ENCODE measurements at regions not wholly inside any gene's neighbourhood (a gene's known extent, or its start where the extent isn't known, plus 50 kb on each side); places are given as distances from the start of the nearest gene placed in this dataset.

DNA sequence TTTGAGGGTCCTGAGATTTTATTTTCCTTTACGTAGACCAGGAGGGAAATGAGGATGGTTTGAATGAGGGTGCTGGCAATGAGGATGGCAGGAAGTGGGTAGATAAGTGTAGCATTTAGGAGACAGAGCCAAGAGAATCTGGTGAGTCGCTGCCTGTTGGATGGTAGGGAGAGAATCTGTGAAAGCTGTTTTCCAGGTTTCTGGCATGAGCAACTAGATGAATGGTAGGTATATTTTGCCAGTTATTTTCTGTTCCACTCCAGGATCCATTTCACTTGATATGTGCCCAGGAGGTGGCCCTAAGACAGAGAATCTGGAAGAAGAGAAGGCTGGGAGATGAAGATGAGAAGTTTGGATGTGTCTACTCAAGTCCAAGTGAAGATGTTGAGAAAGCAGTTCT, 63.3 kb upstream of the VIPR2 start:
- TF ChIP-seq, protein P1, sequence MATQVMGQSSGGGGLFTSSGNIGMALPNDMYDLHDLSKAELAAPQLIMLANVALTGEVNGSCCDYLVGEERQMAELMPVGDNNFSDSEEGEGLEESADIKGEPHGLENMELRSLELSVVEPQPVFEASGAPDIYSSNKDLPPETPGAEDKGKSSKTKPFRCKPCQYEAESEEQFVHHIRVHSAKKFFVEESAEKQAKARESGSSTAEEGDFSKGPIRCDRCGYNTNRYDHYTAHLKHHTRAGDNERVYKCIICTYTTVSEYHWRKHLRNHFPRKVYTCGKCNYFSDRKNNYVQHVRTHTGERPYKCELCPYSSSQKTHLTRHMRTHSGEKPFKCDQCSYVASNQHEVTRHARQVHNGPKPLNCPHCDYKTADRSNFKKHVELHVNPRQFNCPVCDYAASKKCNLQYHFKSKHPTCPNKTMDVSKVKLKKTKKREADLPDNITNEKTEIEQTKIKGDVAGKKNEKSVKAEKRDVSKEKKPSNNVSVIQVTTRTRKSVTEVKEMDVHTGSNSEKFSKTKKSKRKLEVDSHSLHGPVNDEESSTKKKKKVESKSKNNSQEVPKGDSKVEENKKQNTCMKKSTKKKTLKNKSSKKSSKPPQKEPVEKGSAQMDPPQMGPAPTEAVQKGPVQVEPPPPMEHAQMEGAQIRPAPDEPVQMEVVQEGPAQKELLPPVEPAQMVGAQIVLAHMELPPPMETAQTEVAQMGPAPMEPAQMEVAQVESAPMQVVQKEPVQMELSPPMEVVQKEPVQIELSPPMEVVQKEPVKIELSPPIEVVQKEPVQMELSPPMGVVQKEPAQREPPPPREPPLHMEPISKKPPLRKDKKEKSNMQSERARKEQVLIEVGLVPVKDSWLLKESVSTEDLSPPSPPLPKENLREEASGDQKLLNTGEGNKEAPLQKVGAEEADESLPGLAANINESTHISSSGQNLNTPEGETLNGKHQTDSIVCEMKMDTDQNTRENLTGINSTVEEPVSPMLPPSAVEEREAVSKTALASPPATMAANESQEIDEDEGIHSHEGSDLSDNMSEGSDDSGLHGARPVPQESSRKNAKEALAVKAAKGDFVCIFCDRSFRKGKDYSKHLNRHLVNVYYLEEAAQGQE (IDR thresholded peaks at IDR 0.05): no peak
- TF ChIP-seq JUND (IDR thresholded peaks at IDR 0.05) (no peak), TAF1 (conservative IDR thresholded peaks at IDR 0.05) (no peak), YY1 (IDR thresholded peaks at IDR 0.05) (no peak), RXRA (IDR thresholded peaks at IDR 0.05) (no peak), RAD21 (IDR thresholded peaks at IDR 0.05) (no peak)
- TF ChIP-seq, protein P2, sequence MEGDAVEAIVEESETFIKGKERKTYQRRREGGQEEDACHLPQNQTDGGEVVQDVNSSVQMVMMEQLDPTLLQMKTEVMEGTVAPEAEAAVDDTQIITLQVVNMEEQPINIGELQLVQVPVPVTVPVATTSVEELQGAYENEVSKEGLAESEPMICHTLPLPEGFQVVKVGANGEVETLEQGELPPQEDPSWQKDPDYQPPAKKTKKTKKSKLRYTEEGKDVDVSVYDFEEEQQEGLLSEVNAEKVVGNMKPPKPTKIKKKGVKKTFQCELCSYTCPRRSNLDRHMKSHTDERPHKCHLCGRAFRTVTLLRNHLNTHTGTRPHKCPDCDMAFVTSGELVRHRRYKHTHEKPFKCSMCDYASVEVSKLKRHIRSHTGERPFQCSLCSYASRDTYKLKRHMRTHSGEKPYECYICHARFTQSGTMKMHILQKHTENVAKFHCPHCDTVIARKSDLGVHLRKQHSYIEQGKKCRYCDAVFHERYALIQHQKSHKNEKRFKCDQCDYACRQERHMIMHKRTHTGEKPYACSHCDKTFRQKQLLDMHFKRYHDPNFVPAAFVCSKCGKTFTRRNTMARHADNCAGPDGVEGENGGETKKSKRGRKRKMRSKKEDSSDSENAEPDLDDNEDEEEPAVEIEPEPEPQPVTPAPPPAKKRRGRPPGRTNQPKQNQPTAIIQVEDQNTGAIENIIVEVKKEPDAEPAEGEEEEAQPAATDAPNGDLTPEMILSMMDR (IDR thresholded peaks at IDR 0.05; ENCODE audit: low read depth, low read length, missing input control): no peak
- TF ChIP-seq, protein P3, sequence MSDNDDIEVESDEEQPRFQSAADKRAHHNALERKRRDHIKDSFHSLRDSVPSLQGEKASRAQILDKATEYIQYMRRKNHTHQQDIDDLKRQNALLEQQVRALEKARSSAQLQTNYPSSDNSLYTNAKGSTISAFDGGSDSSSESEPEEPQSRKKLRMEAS (IDR thresholded peaks at IDR 0.05): no peak

Measured in liver (tissue), 3 donors.